Cerebellar cortex (tissue), 1 donor: ENCODE measurements at regions not wholly inside any gene's neighbourhood (a gene's known extent, or its start where the extent isn't known, plus 50 kb on each side); places are given as distances from the start of the nearest gene placed in this dataset.
"Not testable (repeated sequence)": the region's sequence is repeated elsewhere in the genome, so short reads cannot be mapped to it uniquely, and the experiment has no call there.

Experiments
- DNase-seq: peaks from one replicate; pipeline ENCODE4 v3.0.0-alpha.2; 2015; ENCODE audit warnings: low spot score

DNA sequence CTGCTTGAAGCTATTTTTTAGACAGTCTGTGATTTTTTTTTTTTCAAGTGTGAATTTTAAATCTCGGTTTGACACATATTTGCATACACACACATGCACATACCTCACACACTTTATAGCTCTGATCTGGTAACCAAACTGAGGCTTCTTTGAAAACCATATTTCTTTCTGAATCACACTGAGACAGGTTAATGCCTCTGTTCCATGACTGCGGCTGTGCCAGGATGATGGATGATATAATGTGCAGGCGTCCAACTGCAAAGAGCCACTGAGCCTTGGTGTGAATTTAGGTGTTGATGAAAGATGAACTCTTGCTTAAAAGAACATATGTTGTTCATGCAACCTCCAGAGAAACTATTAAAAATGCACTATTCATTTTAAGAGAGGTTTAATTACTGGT is 504.0 kb upstream of the OLFM3 start:
- no peak for DNase-seq

DNA sequence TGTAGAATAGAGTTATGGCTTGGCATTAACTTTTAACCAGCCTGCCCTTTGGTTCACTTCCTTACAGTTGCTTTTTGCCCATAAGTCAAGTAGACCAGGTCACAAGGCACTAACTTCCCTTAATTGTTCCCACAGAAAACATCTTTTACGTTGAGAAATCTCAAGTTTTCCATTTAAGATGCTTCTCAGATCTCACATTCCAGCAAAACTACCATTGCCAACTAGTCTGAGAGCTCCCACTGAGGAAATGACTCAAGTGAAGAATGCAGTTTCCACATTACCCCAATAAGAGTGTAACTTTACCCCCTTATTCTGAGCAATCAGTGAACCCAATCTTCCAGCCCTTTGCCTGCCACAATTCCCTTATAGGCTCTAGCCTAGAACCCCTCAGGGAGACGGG is 502.2 kb upstream of the OLFM3 start:
- no peak for DNase-seq

DNA sequence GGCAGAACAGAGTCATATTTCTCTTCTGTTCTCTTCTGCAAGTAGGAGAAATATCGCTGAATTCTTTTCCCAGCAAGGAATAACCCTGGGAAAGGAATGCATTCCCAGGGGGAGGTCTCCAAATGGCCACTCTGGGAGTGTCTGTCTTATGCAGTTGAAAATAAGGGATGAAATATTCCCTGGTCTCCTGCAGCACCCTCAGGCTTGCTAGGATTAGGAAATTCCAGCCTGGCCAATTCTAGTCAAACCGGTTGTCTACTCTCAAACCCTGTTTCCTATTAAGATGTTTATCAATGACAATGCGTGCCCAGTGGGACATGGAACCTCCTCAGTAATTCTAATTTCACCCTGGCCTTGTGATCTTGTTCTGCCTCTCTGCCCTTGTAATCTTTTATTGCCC is 501.1 kb upstream of the OLFM3 start:
- DNase-seq, result not testable (repeated sequence)

DNA sequence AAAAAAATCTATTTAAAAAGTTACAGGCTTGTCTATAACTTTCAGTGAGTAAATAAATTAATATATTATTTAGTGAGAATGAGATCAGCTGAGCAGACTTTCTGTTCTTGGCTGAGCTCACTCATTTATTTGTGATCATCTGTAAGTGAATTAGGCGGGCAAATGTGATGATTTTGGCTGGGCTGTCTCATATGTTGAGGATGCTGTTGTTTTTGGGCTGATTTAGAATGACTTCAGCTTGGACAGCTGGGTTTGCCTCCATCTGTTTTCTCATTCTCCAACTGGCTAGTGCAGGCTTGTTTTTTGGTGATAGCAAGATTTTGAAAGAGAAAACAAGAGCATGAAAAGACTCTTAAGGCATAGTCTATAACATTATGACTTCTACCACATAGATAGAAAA is 475.8 kb upstream of the OLFM3 start:
- DNase-seq, result no peak

DNA sequence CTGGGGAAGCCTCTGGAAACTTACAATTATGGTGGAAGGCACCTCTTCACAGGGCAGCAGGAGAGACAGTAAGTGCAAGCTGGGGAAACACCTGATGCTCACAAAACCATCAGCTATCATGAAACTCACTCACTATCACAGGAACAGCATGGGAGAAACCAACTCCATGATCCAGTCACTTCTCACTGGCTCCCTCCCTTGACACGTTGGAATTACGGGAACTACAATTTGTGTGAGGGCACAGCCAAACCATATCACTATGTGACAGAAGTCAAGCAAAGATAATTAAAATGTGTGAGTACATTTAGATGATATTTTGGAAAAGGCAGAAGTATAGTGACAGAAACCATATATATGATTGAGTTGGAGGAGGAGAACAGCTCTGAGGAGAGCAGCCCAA is 474.0 kb upstream of the OLFM3 start:
- no peak for DNase-seq

DNA sequence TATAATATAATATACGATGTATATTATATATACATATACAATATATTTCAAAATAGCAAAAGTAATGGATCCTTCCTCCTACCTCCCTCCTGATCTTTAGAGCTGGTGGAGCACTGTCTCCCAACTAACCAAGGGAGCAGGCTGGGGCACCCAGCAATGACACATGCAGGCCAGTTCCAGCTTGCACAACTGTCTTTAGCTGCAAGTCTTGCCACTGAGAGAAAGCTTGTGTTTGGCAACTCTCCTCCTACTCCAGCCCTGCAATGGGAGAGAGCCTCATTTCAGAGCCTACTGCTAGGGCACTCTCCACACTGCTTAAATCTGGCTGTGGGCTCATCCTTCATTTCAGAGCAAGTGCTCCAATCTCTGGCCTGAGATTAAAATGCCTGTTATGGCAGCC is 469.8 kb upstream of the OLFM3 start:
- DNase-seq, result no peak

DNA sequence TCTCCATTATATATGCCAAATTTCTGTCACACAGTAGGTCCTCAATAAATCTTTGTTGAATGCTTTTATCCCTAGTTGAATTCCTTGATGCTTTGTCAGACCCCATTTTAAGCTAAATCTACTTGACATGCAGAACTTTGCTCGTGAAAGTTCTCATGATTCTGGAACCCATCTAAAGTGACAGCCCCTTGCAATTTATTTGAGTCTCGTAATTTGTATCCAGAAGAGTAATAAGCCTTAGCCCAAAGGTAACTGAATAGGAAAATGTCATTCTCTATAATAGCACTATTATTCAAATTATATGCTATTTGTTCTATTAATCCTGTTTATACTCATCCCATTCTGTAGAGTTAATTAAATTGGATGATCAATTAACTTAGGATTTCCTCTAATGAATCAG is 466.6 kb upstream of the OLFM3 start:
- no peak for DNase-seq

DNA sequence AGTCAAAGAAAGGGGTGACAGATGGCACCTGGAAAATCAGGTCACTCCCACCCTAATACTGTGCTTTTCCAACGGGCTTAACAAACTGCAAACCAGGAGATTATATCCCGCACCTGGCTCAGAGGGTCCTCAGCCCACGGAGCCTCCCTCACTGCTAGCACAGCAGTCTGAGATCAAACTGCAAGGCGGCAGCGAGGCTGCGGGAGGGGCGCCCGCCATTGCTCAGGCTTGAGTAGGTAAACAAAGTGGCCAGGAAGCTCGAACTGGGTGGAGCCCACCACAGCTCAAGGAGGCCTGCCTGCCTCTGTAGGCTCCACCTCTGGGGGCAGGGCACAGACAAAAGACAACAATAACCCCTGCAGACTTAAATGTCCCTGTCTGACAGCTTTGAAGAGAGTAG is 445.6 kb upstream of the OLFM3 start:
- DNase-seq, result not testable (repeated sequence)

DNA sequence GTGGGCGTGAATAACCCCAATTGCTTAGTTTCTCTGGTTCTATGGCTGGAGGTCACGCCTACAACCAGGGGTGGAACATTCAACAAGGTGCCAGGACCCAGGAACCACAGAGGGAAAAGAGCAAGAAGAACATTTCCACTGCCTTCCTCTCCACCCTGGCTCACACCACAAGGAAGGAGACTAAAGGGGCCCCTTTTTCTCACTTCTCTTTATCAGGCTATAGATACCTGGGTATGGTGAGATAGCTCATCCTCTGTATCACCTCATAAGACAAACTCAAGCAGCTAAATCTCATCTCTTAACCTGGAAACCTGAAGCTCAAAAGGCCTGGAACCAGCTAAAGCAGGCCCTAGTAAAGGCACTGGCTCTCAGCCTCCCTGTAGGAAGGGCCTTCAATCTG is 438.8 kb upstream of the OLFM3 start:
- DNase-seq, result no peak

DNA sequence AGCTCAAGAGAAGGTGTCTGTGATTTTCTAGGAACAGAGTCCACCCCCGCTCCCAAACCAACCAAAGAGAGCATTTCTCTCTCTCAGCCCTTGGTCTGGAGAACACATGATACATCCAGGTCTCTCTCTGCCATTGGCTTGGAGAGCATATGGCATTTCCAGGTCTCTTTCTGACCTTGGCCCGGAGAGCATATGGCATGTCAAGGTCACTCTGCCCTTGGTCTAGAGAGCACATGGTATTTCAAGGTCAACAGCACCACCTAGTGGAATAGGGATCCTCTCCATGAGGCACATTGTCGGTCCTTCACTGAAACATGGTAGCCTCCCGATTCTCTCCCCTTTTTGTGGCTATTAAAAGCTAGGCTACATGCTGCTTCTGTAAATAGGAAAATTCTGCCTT is 437.7 kb upstream of the OLFM3 start:
- DNase-seq, result peak; percentile 13

DNA sequence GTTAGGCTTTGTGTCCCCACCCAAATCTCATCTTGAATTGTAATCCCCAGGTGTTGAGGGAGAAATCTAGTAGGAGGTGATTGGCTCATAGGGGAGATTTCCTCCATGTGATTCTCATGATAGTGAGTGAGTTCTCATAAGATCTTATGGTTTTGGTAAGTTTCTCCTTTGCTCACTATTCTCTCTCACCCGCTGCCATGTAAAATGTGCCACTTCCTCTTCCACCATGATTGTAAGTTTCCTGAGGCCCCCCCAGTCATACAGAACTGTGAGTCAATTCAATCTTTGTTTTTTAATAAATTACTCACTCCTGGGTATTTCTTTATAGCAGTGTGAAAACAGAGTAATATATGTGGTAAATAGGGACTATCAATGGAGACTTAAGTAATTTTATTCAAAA is 434.5 kb upstream of the OLFM3 start:
- no peak for DNase-seq

DNA sequence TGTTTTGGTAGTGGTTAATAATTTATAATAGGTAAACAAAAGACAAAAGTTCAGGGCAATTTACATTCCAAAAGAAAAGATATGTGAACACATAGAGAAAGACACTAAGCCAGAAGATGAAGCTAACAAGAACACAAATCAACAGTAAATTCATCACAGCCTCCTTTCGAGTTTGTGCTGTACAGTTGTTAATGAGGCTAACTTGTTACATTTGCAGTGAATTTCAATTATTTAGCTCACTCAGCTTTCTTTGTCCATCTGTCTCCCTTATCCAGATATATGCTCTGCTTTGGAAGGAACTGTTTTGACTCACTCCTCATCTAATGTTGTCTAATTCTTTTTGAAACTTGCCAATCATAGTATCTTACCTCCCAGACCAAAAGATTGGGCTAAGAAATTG is 423.3 kb upstream of the OLFM3 start:
- DNase-seq, result no peak
